LNCAP (cell line): ENCODE measurements at regions not wholly inside any gene's neighbourhood (a gene's known extent, or its start where the extent isn't known, plus 50 kb on each side); places are given as distances from the start of the nearest gene placed in this dataset.

Experiments used
- CTCF ChIP-seq: fragments of 450-650 bp; IDR thresholded peaks from 2 replicates; pipeline ENCODE4 v1.5.1; 2017; ENCODE audit warnings: mild to moderate bottlenecking

- TF ChIP-seq CTCF: no peak
Observed at GRCh38 chr6:9095729-9096128, 660.4 kb upstream of the SLC35B3 start.

GRCh38 chr6:9095137-9095536, 659.8 kb upstream of the SLC35B3 start:
- no peak for TF ChIP-seq CTCF

- no peak for TF ChIP-seq CTCF
Observed at GRCh38 chr6:9089724-9090123, 654.4 kb upstream of the SLC35B3 start.

- no peak for TF ChIP-seq CTCF
Observed at GRCh38 chr6:9087470-9087869, 652.1 kb upstream of the SLC35B3 start.

- no peak for TF ChIP-seq CTCF
Observed at GRCh38 chr6:9086331-9086730, 651.0 kb upstream of the SLC35B3 start.

GRCh38 chr6:9085709-9086070, 650.3 kb upstream of the SLC35B3 start:
- no peak for TF ChIP-seq CTCF

GRCh38 chr6:9085054-9085708, 649.8 kb upstream of the SLC35B3 start:
- no peak for TF ChIP-seq CTCF

GRCh38 chr6:9083108-9083507, 647.8 kb upstream of the SLC35B3 start:
- TF ChIP-seq CTCF: no peak
